Vagina (tissue), 2 donors: ENCODE measurements at regions not wholly inside any gene's neighbourhood (a gene's known extent, or its start where the extent isn't known, plus 50 kb on each side); places are given as distances from the start of the nearest gene placed in this dataset.

ENCODE experiments used
- DNase-seq, 2 donors: peaks; one replicate each; pipeline ENCODE4 v3.0.0-alpha.2; 2017; ENCODE audit errors: extremely low spot score in 2 of 2
- H3K27ac ChIP-seq: fragments of 200-600 bp; sonication (generic); one replicate; pipeline ENCODE4 v1.5.1; 2019
- H3K27me3 ChIP-seq: fragments of 200-600 bp; sonication (generic); one replicate; pipeline ENCODE4 v1.5.1; 2019
- H3K36me3 ChIP-seq, 2 donors: fragments of 200-600 bp; sonication (generic); one replicate each; pipeline ENCODE4 v1.5.1; 2017 to 2019
- H3K4me1 ChIP-seq: fragments of 200-600 bp; sonication (generic); one replicate; pipeline ENCODE4 v1.5.1; 2019
- H3K4me3 ChIP-seq, 2 donors: fragments of 200-600 bp; sonication (generic); 1 replicate in 1 of 2; 2 replicates in 1 of 2; pipeline ENCODE4 v1.5.1; 2016 to 2019
- H3K9me3 ChIP-seq: fragments of 200-600 bp; sonication (generic); one replicate; pipeline ENCODE4 v1.5.1; 2019
- CTCF ChIP-seq, 3 experiments: fragments of 450-650 bp in 2 of 3; fragments of 200-600 bp in 1 of 3; sonication (generic) in 1 of 3; IDR thresholded peaks; one replicate each; pipeline ENCODE4 v1.5.1; 2017 to 2019; ENCODE audit warnings: antibody characterized with exemption in 3 of 3, mild to moderate bottlenecking in 2 of 3, moderate library complexity in 2 of 3
- POLR2A ChIP-seq, 2 donors: fragments of 450-650 bp; IDR thresholded peaks; one replicate each; pipeline ENCODE4 v1.6.1; 2017; ENCODE audit warnings: antibody characterized with exemption in 2 of 2, mild to moderate bottlenecking in 2 of 2, moderate library complexity in 2 of 2
- POLR2AphosphoS5 ChIP-seq, 2 donors: sonication (generic); formaldehyde crosslinking; IDR thresholded peaks; one replicate each; pipeline ENCODE4 v1.9.0; 2017; ENCODE audit warnings: antibody characterized with exemption in 2 of 2, mild to moderate bottlenecking in 2 of 2, low read depth in 1 of 2; ENCODE audit not compliant: insufficient read depth in 1 of 2
- intact Hi-C: fragments of 100-400 bp; cut with DNase I; formaldehyde crosslinking; loops from one replicate; pipeline ENCODE4 v1.15.1; 2023

DNA sequence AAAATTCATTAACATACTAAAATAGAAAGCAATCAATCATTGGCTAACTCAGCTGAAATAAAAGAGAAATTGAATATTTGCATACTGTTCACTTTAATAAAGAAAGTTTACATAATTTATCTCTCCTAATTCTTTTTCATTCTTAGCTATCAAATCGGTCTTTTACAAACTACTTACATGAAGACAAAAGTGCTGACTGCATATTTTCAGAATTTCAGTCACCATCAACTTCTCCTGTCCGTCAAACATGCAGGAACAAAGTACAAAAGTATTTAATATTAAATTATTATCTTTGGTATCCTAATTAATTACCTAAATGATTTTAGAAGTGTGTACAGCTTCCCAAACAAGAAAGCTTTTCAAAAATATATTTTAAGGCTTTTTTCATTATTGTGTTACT lies 248.4 kb downstream of the CYLC2 start:
- H3K27ac ChIP-seq, result no peak overlapping the region
- no peaks in the 10 kb centered on the region for H3K4me1 ChIP-seq
- no peak for TF ChIP-seq CTCF (IDR thresholded peaks at IDR 0.05)
- TF ChIP-seq POLR2A (IDR thresholded peaks at IDR 0.05), result no peak
- TF ChIP-seq POLR2AphosphoS5 (IDR thresholded peaks at IDR 0.05; ENCODE audit: insufficient read depth in 1 of 2, low read depth in 1 of 2), result no peak
- no peaks in the 10 kb centered on the region for H3K36me3 ChIP-seq
- H3K27me3 ChIP-seq, result no peaks in the 10 kb centered on the region
- no peak overlapping the region for H3K4me3 ChIP-seq
- no peak for DNase-seq
- intact Hi-C loops, result no loop called here
- no peaks in the 10 kb centered on the region for H3K9me3 ChIP-seq

- Histone ChIP-seq H3K27me3 (no peaks in the 10 kb centered on the region), H3K36me3 (no peaks in the 10 kb centered on the region), H3K4me1 (no peaks in the 10 kb centered on the region), H3K4me3 (no peak overlapping the region), H3K27ac (no peak overlapping the region), H3K9me3 (no peaks in the 10 kb centered on the region)
- intact Hi-C loops, result no loop called here
- TF ChIP-seq CTCF (IDR thresholded peaks at IDR 0.05), result no peak
- TF ChIP-seq POLR2A (IDR thresholded peaks at IDR 0.05), result no peak
- TF ChIP-seq POLR2AphosphoS5 (IDR thresholded peaks at IDR 0.05; ENCODE audit: insufficient read depth in 1 of 2, low read depth in 1 of 2), result no peak
- no peak for DNase-seq
Measured at GRCh38 chr9:103245369-103245768, 250.2 kb downstream of the CYLC2 start.

- H3K9me3 ChIP-seq, result no peaks in the 10 kb centered on the region
- intact Hi-C loops, result no loop called here
- H3K4me3 ChIP-seq, result no peak overlapping the region
- no peaks in the 10 kb centered on the region for H3K4me1 ChIP-seq
- H3K27me3 ChIP-seq, result no peaks in the 10 kb centered on the region
- no peaks in the 10 kb centered on the region for H3K36me3 ChIP-seq
- no peak for DNase-seq
- H3K27ac ChIP-seq, result no peak overlapping the region
- TF ChIP-seq POLR2AphosphoS5 (IDR thresholded peaks at IDR 0.05; ENCODE audit: insufficient read depth in 1 of 2, low read depth in 1 of 2) (no peak), CTCF (IDR thresholded peaks at IDR 0.05) (no peak), POLR2A (IDR thresholded peaks at IDR 0.05) (no peak)
Measured at GRCh38 chr9:103261951-103262350, 266.8 kb downstream of the CYLC2 start.

GRCh38 chr9:103266064-103266463 lies 270.9 kb downstream of the CYLC2 start:
- Histone ChIP-seq H3K36me3 (no peaks in the 10 kb centered on the region), H3K27ac (no peak overlapping the region), H3K9me3 (no peaks in the 10 kb centered on the region), H3K27me3 (no peaks in the 10 kb centered on the region), H3K4me1 (no peaks in the 10 kb centered on the region), H3K4me3 (no peak overlapping the region)
- no peak for TF ChIP-seq POLR2A (IDR thresholded peaks at IDR 0.05)
- intact Hi-C loops, result no loop called here
- DNase-seq, result no peak

DNA sequence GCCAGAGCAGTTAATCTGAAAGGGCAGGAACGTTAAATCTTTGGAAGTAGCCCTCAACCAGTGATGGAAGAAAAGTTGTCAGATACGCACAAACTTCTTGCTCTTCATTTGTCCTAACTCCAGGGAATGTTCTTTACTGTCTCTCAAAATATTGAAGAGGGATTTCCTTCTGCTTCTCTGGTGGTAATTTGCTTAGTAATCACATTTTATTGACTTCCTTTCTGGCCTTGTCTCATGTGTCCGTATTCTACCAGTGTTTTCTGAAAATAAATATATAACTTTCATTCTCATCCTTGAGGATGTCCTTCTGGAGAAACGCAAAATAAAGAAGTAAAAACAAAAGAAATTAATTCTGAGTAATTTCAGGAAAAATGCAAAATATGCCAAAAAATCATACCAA lies 282.1 kb downstream of the CYLC2 start:
- intact Hi-C loops, result no loop called here
- Histone ChIP-seq H3K4me1 (no peaks in the 10 kb centered on the region), H3K9me3 (no peaks in the 10 kb centered on the region), H3K4me3 (no peak overlapping the region), H3K36me3 (no peaks in the 10 kb centered on the region), H3K27me3 (no peaks in the 10 kb centered on the region), H3K27ac (no peak overlapping the region)
- TF ChIP-seq POLR2AphosphoS5 (IDR thresholded peaks at IDR 0.05; ENCODE audit: insufficient read depth in 1 of 2, low read depth in 1 of 2) (no peak), CTCF (IDR thresholded peaks at IDR 0.05) (no peak), POLR2A (IDR thresholded peaks at IDR 0.05) (no peak)
- no peak for DNase-seq

GRCh38 chr9:103281126-103281525 lies 286.0 kb downstream of the CYLC2 start:
- intact Hi-C loops, result no loop called here
- no peaks in the 10 kb centered on the region for H3K27me3 ChIP-seq
- H3K36me3 ChIP-seq, result no peaks in the 10 kb centered on the region
- DNase-seq, result no peak
- H3K27ac ChIP-seq, result no peak overlapping the region
- H3K4me3 ChIP-seq, result no peak overlapping the region
- H3K9me3 ChIP-seq, result no peaks in the 10 kb centered on the region
- H3K4me1 ChIP-seq, result no peaks in the 10 kb centered on the region
- TF ChIP-seq CTCF (IDR thresholded peaks at IDR 0.05), result no peak
- no peak for TF ChIP-seq POLR2A (IDR thresholded peaks at IDR 0.05)
- no peak for TF ChIP-seq POLR2AphosphoS5 (IDR thresholded peaks at IDR 0.05; ENCODE audit: insufficient read depth in 1 of 2, low read depth in 1 of 2)
